HG02943 (cell line): ENCODE measurements at regions not wholly inside any gene's neighbourhood (a gene's known extent, or its start where the extent isn't known, plus 50 kb on each side); places are given as distances from the start of the nearest gene placed in this dataset.

Source experiments
- ATAC-seq: cut with Tn5 transposase; IDR thresholded peaks from one replicate; pipeline ENCODE4 v1.9.1; 2021; ENCODE audit warnings: mild to moderate bottlenecking, low read depth, moderate library complexity; ENCODE audit not compliant: unreplicated experiment

DNA sequence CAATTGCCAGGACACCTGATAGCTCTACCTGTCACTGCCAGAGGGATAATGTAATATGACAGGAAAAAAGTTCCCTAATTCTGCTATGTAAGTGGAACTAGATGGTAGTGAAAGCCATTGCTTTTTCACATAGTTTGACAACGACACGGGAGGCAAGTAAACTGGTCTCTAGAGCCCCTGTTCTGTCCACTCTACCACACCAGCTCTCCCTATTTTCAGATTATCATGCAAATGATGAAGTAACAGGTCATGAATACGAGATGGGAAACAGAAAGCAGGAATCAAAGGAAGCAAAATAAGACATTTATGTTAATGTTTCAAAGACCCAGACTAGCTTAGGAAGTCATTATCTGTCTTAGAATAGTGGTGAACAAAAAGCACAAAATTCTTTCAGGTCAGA lies 56.2 kb downstream of the TAF11L14 start:
- no peak for ATAC-seq

GRCh38 chr5:17691762-17692161 lies 57.5 kb downstream of the TAF11L14 start:
- no peak for ATAC-seq

- no peak for ATAC-seq
Observed at GRCh38 chr5:17694371-17694770, 60.1 kb downstream of the TAF11L14 start.

DNA sequence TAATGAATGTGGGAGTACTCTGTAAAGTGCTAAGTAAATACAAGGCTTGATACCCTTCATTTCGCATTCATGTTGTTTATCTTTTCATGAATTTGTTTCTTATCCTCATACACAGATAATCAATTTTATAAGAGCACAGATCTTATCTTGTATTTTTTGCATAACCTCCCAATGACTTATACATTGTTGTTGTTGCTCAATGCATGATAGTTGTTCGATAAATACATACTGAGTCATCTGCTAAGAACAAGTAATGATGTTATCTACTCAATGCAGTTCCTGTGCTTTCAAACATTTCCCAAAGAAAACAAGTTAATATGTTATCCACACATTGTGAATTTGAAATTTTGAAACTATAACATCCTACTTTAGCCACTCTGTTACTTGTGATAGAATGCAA lies 60.7 kb downstream of the TAF11L14 start:
- no peak for ATAC-seq

- ATAC-seq, result no peak
Observed at GRCh38 chr5:17696627-17697026, 62.4 kb downstream of the TAF11L14 start.

DNA sequence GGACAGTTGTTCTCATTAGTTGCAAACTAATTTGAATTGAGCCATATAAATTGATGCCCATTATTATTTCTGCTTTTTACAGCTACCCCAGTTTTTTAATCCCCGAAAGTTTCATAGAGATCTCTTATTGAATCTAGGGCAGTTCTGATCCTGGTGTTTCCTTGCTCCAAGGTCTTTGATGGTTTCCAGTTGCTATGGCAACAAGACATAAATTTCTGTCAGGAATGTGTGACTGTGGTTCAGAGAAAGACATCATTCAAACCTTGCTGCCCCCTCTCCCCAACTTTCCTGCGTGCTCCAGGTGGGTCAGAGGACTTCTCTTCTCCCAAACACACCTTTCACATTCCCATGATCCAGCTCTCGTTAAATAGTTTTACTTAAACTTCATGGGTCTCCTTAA lies 63.4 kb downstream of the TAF11L14 start:
- ATAC-seq, result no peak

DNA sequence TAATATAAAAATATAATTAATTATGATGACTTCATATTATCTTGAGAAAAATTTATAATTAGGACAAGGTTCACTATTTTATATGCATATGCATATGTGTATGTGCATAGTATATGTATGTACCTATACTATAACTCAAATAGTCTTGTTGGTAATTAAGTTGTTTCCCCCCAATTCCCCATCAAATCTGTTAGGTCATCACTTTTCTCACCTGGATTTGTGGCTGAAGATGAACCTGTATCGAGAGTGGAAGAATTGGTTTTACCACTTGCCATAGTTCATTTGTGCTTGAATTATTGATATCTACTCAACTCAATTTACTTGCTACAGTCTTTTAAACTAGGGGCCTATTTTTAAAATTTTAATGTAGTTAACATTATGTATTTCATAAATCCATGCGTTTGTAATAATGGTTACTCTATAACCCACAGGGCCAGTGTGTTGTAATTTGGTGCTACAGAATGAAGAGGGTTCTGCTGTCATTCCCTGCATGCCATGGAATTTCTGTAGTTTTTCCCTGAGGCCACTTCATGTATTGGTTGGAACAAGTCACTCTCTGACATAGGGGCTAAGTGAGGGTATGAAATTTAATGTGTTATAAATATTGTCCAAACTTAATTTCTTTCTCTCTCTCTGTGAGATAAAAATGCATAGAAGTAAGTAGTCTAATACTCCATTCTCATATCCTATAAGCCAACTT lies 74.9 kb downstream of the TAF11L14 start:
- no peak for ATAC-seq

- no peak for ATAC-seq
Observed at GRCh38 chr5:17713301-17713700, 79.0 kb downstream of the TAF11L14 start.

- no peak for ATAC-seq
Observed at GRCh38 chr5:17714186-17714585, 79.9 kb downstream of the TAF11L14 start.

- ATAC-seq, result no peak
Observed at GRCh38 chr5:17719592-17719991, 85.3 kb downstream of the TAF11L14 start.

DNA sequence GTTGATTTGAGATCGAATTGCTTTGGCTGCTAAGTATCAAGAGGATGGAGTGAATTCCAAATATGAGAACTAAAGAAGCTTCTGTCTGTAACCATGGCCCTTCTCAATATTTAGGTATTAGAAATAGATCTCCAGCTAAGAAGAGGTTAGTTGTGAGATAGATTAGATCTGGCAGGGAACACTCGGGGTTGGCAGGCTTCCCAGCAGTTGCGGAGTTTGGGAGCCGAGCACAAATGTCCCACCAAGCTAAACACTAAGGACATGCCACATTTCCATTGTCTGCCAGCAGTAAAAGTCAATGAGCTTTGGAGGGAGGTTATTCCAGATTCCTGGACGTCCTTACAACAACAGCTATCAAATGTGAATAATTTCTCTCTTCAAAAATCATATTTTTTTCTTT lies 85.8 kb downstream of the TAF11L14 start:
- ATAC-seq, result no peak

GRCh38 chr5:17723876-17724275 lies 89.6 kb downstream of the TAF11L14 start:
- ATAC-seq, result no peak

GRCh38 chr5:17727098-17727497 lies 92.8 kb downstream of the TAF11L14 start:
- no peak for ATAC-seq

DNA sequence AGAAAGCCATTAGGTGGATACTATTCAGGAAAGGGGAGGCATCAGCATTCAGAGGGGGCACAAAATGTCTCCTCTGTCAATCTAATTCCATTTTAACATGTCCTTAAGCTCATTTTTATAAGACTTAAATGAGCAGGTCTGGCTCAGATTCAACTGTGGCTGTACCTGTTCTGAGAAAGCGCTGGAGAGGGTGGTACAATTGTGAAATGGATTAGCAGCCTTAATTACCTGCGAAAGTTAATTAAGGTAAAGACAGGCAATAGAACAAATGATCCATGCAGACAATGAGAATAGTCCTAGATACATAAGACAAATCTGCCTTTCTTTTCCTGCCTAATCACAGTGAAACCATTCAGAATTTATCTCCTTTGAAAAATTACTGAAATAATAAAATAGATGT lies 96.2 kb downstream of the TAF11L14 start:
- no peak for ATAC-seq

GRCh38 chr5:17732351-17732923 lies 98.2 kb downstream of the TAF11L14 start:
- ATAC-seq, result no peak

- ATAC-seq, result no peak
Observed at GRCh38 chr5:17734011-17734410, 99.8 kb downstream of the TAF11L14 start.

- ATAC-seq, result no peak
Observed at GRCh38 chr5:17735761-17736160, 101.5 kb downstream of the TAF11L14 start.

DNA sequence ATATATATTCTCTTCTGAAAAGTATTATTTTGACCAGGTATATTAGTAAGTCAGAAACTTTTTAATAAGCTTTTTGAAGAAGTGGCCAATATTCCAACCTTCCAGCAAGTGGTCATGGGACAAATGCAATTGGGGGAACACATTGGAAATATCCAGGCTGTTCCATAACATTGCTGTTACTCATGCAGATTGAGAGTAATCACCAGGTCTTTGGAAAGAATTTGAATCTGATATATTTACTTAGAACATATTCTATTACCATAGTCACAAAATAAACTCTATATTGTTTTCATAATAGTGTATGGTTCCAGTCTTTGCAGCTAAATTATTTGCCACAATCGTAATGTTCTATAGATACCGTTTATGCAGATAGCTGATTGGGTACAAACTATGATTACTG lies 102.8 kb downstream of the TAF11L14 start:
- ATAC-seq, result no peak

- no peak for ATAC-seq
Observed at GRCh38 chr5:17738446-17738845, 104.2 kb downstream of the TAF11L14 start.

DNA sequence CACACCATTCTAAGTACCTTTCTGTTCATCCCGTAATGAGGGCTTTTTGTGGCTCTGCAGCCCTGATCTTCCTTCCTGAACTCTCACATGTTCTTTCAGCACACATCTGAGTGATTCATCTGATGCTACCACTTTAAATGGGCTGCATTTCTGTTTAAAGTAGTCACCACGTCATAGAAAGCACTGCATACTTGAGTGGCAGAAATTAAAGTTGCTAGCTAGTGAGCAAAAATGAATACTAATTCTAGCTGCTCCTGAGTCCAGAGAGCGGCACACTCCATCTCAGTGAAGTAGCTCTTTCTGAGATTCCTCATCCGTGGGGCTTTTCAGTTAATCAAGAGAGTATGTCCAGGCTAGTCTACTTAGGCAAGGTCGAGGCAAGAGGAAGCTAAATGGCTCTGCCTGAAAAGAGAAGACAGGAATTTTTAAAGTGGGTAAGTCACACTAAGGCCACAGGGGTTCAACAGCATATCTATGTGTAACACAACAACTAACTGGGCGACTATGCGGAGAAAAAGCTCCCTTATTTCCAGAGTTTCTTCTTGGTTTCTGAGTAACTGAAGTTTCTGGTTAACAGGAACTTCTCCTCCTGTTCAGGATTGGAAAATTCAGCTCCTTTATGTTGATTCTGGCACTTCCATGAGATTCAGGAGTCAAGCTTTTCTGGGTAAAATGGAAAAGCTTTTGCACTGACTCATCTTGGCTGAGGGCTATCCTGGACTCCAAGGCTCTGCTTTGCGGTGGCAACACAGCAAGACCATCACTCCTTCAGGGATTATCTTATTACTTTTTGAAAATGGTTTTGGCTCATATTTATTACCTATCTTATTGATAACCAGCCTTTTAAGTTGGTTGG lies 109.5 kb downstream of the TAF11L14 start:
- ATAC-seq, result no peak

GRCh38 chr5:17748201-17748600 lies 113.9 kb downstream of the TAF11L14 start:
- ATAC-seq, result no peak

DNA sequence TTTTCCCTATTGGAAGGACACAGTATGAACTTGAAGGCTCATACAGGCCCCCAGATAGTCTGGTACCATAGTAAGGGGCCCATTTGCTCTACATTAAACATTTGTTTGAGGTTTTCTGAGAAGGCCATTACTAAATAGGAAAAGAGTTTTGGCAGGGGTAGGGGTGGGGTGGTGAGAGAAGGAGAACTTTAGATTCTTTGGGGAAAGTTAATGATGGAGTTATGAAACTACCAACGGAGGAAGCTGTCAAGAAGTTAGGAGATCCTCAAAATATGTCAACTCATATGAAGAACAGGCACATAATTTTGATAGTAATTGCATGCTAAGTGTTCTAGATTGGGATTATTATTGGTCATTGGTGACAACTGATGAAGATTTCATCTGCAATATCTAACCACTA lies 114.7 kb downstream of the TAF11L14 start:
- ATAC-seq, result no peak
